ENCODE measurements at regions not wholly inside any gene's neighbourhood (a gene's known extent, or its start where the extent isn't known, plus 50 kb on each side); places are given as distances from the start of the nearest gene placed in this dataset.
"Not testable (repeated sequence)": the region's sequence is repeated elsewhere in the genome, so short reads cannot be mapped to it uniquely, and the experiment has no call there.

GRCh38 chr12:114801381-114801780 lies 117.4 kb upstream of the TBX3 start:
- TF ChIP-seq ZNF565 (CRISPR knock-in tag; conservative IDR thresholded peaks at IDR 0.05; ENCODE audit: low read depth); ARNTL (CRISPR knock-in tag; IDR thresholded peaks at IDR 0.05; ENCODE audit: borderline replicate concordance, low read depth): not testable (repeated sequence)
- TF ChIP-seq, protein P1, sequence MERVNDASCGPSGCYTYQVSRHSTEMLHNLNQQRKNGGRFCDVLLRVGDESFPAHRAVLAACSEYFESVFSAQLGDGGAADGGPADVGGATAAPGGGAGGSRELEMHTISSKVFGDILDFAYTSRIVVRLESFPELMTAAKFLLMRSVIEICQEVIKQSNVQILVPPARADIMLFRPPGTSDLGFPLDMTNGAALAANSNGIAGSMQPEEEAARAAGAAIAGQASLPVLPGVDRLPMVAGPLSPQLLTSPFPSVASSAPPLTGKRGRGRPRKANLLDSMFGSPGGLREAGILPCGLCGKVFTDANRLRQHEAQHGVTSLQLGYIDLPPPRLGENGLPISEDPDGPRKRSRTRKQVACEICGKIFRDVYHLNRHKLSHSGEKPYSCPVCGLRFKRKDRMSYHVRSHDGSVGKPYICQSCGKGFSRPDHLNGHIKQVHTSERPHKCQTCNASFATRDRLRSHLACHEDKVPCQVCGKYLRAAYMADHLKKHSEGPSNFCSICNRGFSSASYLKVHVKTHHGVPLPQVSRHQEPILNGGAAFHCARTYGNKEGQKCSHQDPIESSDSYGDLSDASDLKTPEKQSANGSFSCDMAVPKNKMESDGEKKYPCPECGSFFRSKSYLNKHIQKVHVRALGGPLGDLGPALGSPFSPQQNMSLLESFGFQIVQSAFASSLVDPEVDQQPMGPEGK (CRISPR knock-in tag; IDR thresholded peaks at IDR 0.05; ENCODE audit: borderline replicate concordance): not testable (repeated sequence)
- TF ChIP-seq, protein P2, sequence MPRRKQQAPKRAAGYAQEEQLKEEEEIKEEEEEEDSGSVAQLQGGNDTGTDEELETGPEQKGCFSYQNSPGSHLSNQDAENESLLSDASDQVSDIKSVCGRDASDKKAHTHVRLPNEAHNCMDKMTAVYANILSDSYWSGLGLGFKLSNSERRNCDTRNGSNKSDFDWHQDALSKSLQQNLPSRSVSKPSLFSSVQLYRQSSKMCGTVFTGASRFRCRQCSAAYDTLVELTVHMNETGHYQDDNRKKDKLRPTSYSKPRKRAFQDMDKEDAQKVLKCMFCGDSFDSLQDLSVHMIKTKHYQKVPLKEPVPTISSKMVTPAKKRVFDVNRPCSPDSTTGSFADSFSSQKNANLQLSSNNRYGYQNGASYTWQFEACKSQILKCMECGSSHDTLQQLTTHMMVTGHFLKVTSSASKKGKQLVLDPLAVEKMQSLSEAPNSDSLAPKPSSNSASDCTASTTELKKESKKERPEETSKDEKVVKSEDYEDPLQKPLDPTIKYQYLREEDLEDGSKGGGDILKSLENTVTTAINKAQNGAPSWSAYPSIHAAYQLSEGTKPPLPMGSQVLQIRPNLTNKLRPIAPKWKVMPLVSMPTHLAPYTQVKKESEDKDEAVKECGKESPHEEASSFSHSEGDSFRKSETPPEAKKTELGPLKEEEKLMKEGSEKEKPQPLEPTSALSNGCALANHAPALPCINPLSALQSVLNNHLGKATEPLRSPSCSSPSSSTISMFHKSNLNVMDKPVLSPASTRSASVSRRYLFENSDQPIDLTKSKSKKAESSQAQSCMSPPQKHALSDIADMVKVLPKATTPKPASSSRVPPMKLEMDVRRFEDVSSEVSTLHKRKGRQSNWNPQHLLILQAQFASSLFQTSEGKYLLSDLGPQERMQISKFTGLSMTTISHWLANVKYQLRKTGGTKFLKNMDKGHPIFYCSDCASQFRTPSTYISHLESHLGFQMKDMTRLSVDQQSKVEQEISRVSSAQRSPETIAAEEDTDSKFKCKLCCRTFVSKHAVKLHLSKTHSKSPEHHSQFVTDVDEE (CRISPR knock-in tag; IDR thresholded peaks at IDR 0.05): not testable (repeated sequence)
